Naive thymus-derived CD8-positive, alpha-beta T cell (primary cell): ENCODE measurements at regions not wholly inside any gene's neighbourhood (a gene's known extent, or its start where the extent isn't known, plus 50 kb on each side); places are given as distances from the start of the nearest gene placed in this dataset.
"Not testable (repeated sequence)": the region's sequence is repeated elsewhere in the genome, so short reads cannot be mapped to it uniquely, and the experiment has no call there.

ENCODE experiments used
- ATAC-seq, 2 donors: fragments of 150-1000 bp; cut with Tn5 transposase in 1 of 2; sonication (Bioruptor Pico), chemical (Tn5 transposase) in 1 of 2; 1 replicate in 1 of 2; 2 replicates in 1 of 2; pipeline ENCODE4 v1.10.0; 2021; ENCODE audit warnings: mild to moderate bottlenecking in 2 of 2, moderate library complexity in 2 of 2
- POLR2A ChIA-PET: fragments of 350-600 bp; sonication (Branson Sonifier 250); formaldehyde crosslinking; loops from one replicate; lab custom pipeline; 2021; ENCODE audit warnings: antibody characterized with exemption; lab: Charles Lee
- DNase-seq, 10 donors: peaks; one replicate each; pipeline versions ENCODE4 v3.0.0 to v3.0.0-alpha.2; 2020 to 2022
- H3K27ac Mint-ChIP-seq, 10 donors: one replicate each; pipeline ENCODE4 v1.8.0; 2020 to 2022; ENCODE audit warnings: mild to moderate bottlenecking in 10 of 10, mixed read lengths in 10 of 10, moderate library complexity in 4 of 10, inconsistent platforms in 1 of 10
- H3K27me3 Mint-ChIP-seq, 5 donors: one replicate each; pipeline ENCODE4 v1.8.0; 2021 to 2022; ENCODE audit warnings: mixed read lengths in 5 of 5
- H3K36me3 Mint-ChIP-seq, 3 donors: one replicate each; pipeline ENCODE4 v1.8.0; 2020 to 2022; ENCODE audit warnings: mixed read lengths in 3 of 3, mild to moderate bottlenecking in 2 of 3, inconsistent platforms in 1 of 3
- H3K4me1 Mint-ChIP-seq, 4 donors: one replicate each; pipeline ENCODE4 v1.8.0; 2021 to 2022; ENCODE audit warnings: mixed read lengths in 4 of 4
- H3K4me3 Mint-ChIP-seq, 10 donors: one replicate each; pipeline ENCODE4 v1.8.0; 2020 to 2022; ENCODE audit warnings: mild to moderate bottlenecking in 10 of 10, mixed read lengths in 10 of 10, moderate library complexity in 6 of 10, inconsistent platforms in 1 of 10
- H3K9me3 Mint-ChIP-seq, 9 donors: one replicate each; pipeline ENCODE4 v1.8.0; 2020 to 2022; ENCODE audit warnings: mixed read lengths in 9 of 9, mild to moderate bottlenecking in 3 of 9, inconsistent platforms in 1 of 9, moderate library complexity in 1 of 9

- Mint-ChIP-seq H3K9me3 (peaks cover 0 to 5% (median 0%) of the 10 kb centered on the region in 9 donors), H3K27me3 (peaks cover 0 to 1% (median 0%) of the 10 kb centered on the region in 5 donors), H3K4me1 (no peaks in the 10 kb centered on the region), H3K36me3 (no peaks in the 10 kb centered on the region), H3K27ac (no peak overlapping the region), H3K4me3 (no peak overlapping the region)
- POLR2A ChIA-PET: no interaction called here
- ATAC-seq (no peak), DNase-seq (no peak)
These were observed 77.3 kb upstream of the ANO5 start for GRCh38 chr11:22115470-22116029.

- not testable (repeated sequence) for H3K27ac Mint-ChIP-seq, H3K27me3 Mint-ChIP-seq, H3K4me3 Mint-ChIP-seq, H3K36me3 Mint-ChIP-seq, H3K4me1 Mint-ChIP-seq, ATAC-seq, DNase-seq
- H3K9me3 Mint-ChIP-seq: peaks cover 21 to 57% (median 34%) of the 10 kb centered on the region in 9 donors
- POLR2A ChIA-PET: interaction anchor here (0.6 kb wide), 1 partner anchor 14 kb away, joined by 6 read pairs; no protein-coding TSS in a partner anchor
These were observed 64.9 kb upstream of the ANO5 start for GRCh38 chr11:22127981-22128380.

- no peaks in the 10 kb centered on the region for H3K27me3 Mint-ChIP-seq
- no peak overlapping the region for H3K27ac Mint-ChIP-seq
- peaks cover 0 to 6% (median 0%) of the 10 kb centered on the region in 3 donors for H3K36me3 Mint-ChIP-seq
- H3K9me3 Mint-ChIP-seq: peaks cover 13 to 58% (median 33%) of the 10 kb centered on the region in 9 donors
- POLR2A ChIA-PET: no interaction called here
- no peaks in the 10 kb centered on the region for H3K4me1 Mint-ChIP-seq
- DNase-seq (no peak), ATAC-seq (no peak)
- H3K4me3 Mint-ChIP-seq: no peak overlapping the region
These were observed 62.3 kb upstream of the ANO5 start for GRCh38 chr11:22130462-22131053.

- no peak for ATAC-seq
- H3K4me3 Mint-ChIP-seq: no peak overlapping the region
- H3K36me3 Mint-ChIP-seq: no peaks in the 10 kb centered on the region
- DNase-seq: no peak
- POLR2A ChIA-PET: no interaction called here
- no peaks in the 10 kb centered on the region for H3K27me3 Mint-ChIP-seq
- H3K27ac Mint-ChIP-seq: no peak overlapping the region
- H3K4me1 Mint-ChIP-seq: no peaks in the 10 kb centered on the region
- H3K9me3 Mint-ChIP-seq: peaks cover 9 to 44% (median 16%) of the 10 kb centered on the region in 9 donors
These were observed 59.1 kb upstream of the ANO5 start for GRCh38 chr11:22133776-22134175.

- H3K27ac Mint-ChIP-seq: no peak overlapping the region
- peaks cover 2 to 15% (median 11%) of the 10 kb centered on the region in 9 donors for H3K9me3 Mint-ChIP-seq
- POLR2A ChIA-PET: no interaction called here
- H3K36me3 Mint-ChIP-seq: no peaks in the 10 kb centered on the region
- H3K4me3 Mint-ChIP-seq: no peak overlapping the region
- DNase-seq: no peak
- no peaks in the 10 kb centered on the region for H3K27me3 Mint-ChIP-seq
- no peak for ATAC-seq
- H3K4me1 Mint-ChIP-seq: no peaks in the 10 kb centered on the region
These were observed 54.6 kb upstream of the ANO5 start for GRCh38 chr11:22138264-22138663.
